ENCODE measurements at regions not wholly inside any gene's neighbourhood (a gene's known extent, or its start where the extent isn't known, plus 50 kb on each side); places are given as distances from the start of the nearest gene placed in this dataset.

GRCh38 chr6:170044836-170045562 lies 245.9 kb downstream of the DLL1 start:
- TF ChIP-seq CTCF (IDR thresholded peaks at IDR 0.05; ENCODE audit: low read depth, low read length) (no peak), POLR2A (IDR thresholded peaks at IDR 0.05; ENCODE audit: extremely low read depth, insufficient read length) (no peak)
